H1 (cell line): ENCODE measurements at regions not wholly inside any gene's neighbourhood (a gene's known extent, or its start where the extent isn't known, plus 50 kb on each side); places are given as distances from the start of the nearest gene placed in this dataset.

Experiments used
- CTCF ChIA-PET: fragments of 300-600 bp; sonication (Branson Sonifier 250); formaldehyde crosslinking; loops from one replicate; lab custom pipeline; 2021; ENCODE audit not compliant: partially characterized antibody; lab: Charles Lee
- POLR2A ChIA-PET: fragments of 300-600 bp; sonication (Branson Sonifier 250); formaldehyde crosslinking; loops from one replicate; lab custom pipeline; 2021; ENCODE audit warnings: inconsistent platforms; ENCODE audit not compliant: partially characterized antibody; lab: Charles Lee
- DNase-seq, 2 experiments: peaks; one replicate each; pipeline versions ENCODE4 v3.0.0 to v3.0.0-alpha.2; 2010 to 2022; ENCODE audit warnings: low spot score in 2 of 2, low read depth in 1 of 2, mixed read lengths in 1 of 2
- FAIRE-seq: peaks from 2 replicates; lab custom pipeline; 2011; peaks lifted over from hg19 to GRCh38; lab: Jason Lieb, UNC
- H2AFZ ChIP-seq: 2 replicates; pipeline ENCODE4 v1.8.1; 2012; ENCODE audit warnings: low read length, inconsistent platforms
- H2AK5ac ChIP-seq: 2 replicates; pipeline ENCODE4 v1.6.1; 2013; ENCODE audit warnings: low read depth, low read length
- H2BK120ac ChIP-seq: replicated peaks from 2 replicates; pipeline ENCODE3; 2013; ENCODE audit warnings: low read depth, low read length, inconsistent platforms
- H2BK12ac ChIP-seq: 2 replicates; pipeline ENCODE4 v1.6.1; 2013; ENCODE audit warnings: low read depth, low read length
- H2BK15ac ChIP-seq: 2 replicates; pipeline ENCODE4 v1.6.1; 2013; ENCODE audit warnings: low read length
- H2BK20ac ChIP-seq: 2 replicates; pipeline ENCODE4 v1.6.1; 2013; ENCODE audit warnings: low read length
- H2BK5ac ChIP-seq: 2 replicates; pipeline ENCODE4 v1.6.1; 2013; ENCODE audit warnings: low read depth, low read length
- H3K14ac ChIP-seq: 2 replicates; pipeline ENCODE4 v1.6.1; 2013; ENCODE audit warnings: inconsistent platforms; ENCODE audit not compliant: insufficient read length
- H3K18ac ChIP-seq: 2 replicates; pipeline ENCODE4 v1.6.1; 2013; ENCODE audit warnings: low read length; ENCODE audit errors: extremely low read depth
- H3K23ac ChIP-seq: 2 replicates; pipeline ENCODE4 v1.6.1; 2013; ENCODE audit warnings: inconsistent platforms; ENCODE audit not compliant: insufficient read length
- H3K23me2 ChIP-seq: 2 replicates; pipeline ENCODE4 v1.6.1; 2013; ENCODE audit warnings: low read depth, low read length
- H3K27ac ChIP-seq: 2 replicates; pipeline ENCODE4 v1.6.1; 2011; ENCODE audit warnings: low read depth, low read length, inconsistent platforms
- H3K27me3 ChIP-seq, 4 experiments: replicated peaks in 1 of 4; 1 replicate in 1 of 4; 2 replicates in 3 of 4; pipeline versions ENCODE4 v1.6.1 to v1.8.1; 2011 to 2013; ENCODE audit warnings: low read length in 3 of 4, mild to moderate bottlenecking in 3 of 4, inconsistent platforms in 2 of 4, mixed read lengths in 2 of 4, moderate library complexity in 1 of 4; ENCODE audit not compliant: control insufficient read depth in 3 of 4, insufficient read depth in 3 of 4; ENCODE audit errors: extremely low read depth in 1 of 4
- H3K36me3 ChIP-seq, 4 experiments: 2 replicates each; pipeline versions ENCODE4 v1.6.1 to v1.8.1; 2011 to 2013; ENCODE audit warnings: mild to moderate bottlenecking in 4 of 4, low read length in 3 of 4, moderate library complexity in 2 of 4, control low read depth in 1 of 4, inconsistent platforms in 1 of 4; ENCODE audit not compliant: insufficient read depth in 4 of 4, control insufficient read depth in 2 of 4
- H3K4ac ChIP-seq: replicated peaks from 2 replicates; pipeline ENCODE3; 2013; ENCODE audit warnings: low read length, low read depth, mixed read lengths, inconsistent platforms; ENCODE audit not compliant: insufficient read length
- H3K4me1 ChIP-seq, 4 experiments: replicated peaks in 1 of 4; 1 replicate in 1 of 4; 2 replicates in 3 of 4; pipeline versions ENCODE4 v1.6.1 to v1.8.1; 2011 to 2013; ENCODE audit warnings: low read length in 3 of 4, inconsistent platforms in 2 of 4, mixed read lengths in 1 of 4; ENCODE audit not compliant: insufficient read depth in 4 of 4, control insufficient read depth in 3 of 4
- H3K4me2 ChIP-seq, 2 experiments: 2 replicates each; pipeline versions ENCODE4 v1.6.1 to v1.8.1; 2011 to 2013; ENCODE audit warnings: low read depth in 2 of 2, low read length in 2 of 2, control low read depth in 1 of 2, inconsistent platforms in 1 of 2, mild to moderate bottlenecking in 1 of 2; ENCODE audit not compliant: insufficient read depth in 1 of 2
- H3K4me3 ChIP-seq, 4 experiments: fragments of 200-600, 300-600 bp in 1 of 4; sonication (generic), shearing (Covaris generic), sonication (Bioruptor Twin) in 1 of 4; 2 replicates each; pipeline versions ENCODE4 v1.5.1 to v1.8.1; 2011 to 2016; ENCODE audit warnings: low read length in 4 of 4, low read depth in 3 of 4, control low read depth in 2 of 4, inconsistent platforms in 2 of 4, mild to moderate bottlenecking in 2 of 4, mixed read lengths in 1 of 4, moderate library complexity in 1 of 4; ENCODE audit not compliant: insufficient read depth in 2 of 4; ENCODE audit errors: extremely low read depth in 1 of 4
- H3K56ac ChIP-seq: replicated peaks from 2 replicates; pipeline ENCODE3; 2013; ENCODE audit warnings: low read depth, mild to moderate bottlenecking, mixed read lengths, low read length, inconsistent platforms; ENCODE audit not compliant: insufficient read length
- H3K79me1 ChIP-seq: 2 replicates; pipeline ENCODE4 v1.6.1; 2013; ENCODE audit warnings: low read depth, low read length, control low read depth
- H3K79me2 ChIP-seq, 2 experiments: 2 replicates each; pipeline versions ENCODE4 v1.6.1 to v1.8.1; 2012 to 2013; ENCODE audit warnings: low read length in 2 of 2, mild to moderate bottlenecking in 2 of 2, inconsistent platforms in 1 of 2; ENCODE audit not compliant: insufficient read depth in 2 of 2, control insufficient read depth in 1 of 2
- H3K9ac ChIP-seq, 4 experiments: replicated peaks in 1 of 4; 1 replicate in 1 of 4; 2 replicates in 3 of 4; pipeline versions ENCODE4 v1.6.1 to v1.8.1; 2011 to 2013; ENCODE audit warnings: low read depth in 3 of 4, low read length in 3 of 4, control low read depth in 2 of 4, mild to moderate bottlenecking in 2 of 4, moderate library complexity in 2 of 4, inconsistent platforms in 1 of 4; ENCODE audit errors: extremely low read depth in 1 of 4
- H3K9me3 ChIP-seq, 2 experiments: 2 replicates each; pipeline versions ENCODE4 v1.6.1 to v1.8.1; 2012 to 2013; ENCODE audit warnings: mild to moderate bottlenecking in 2 of 2, moderate library complexity in 2 of 2, control low read depth in 1 of 2, inconsistent platforms in 1 of 2, low read depth in 1 of 2, low read length in 1 of 2, mixed read lengths in 1 of 2; ENCODE audit not compliant: insufficient read depth in 2 of 2
- H4K20me1 ChIP-seq, 2 experiments: replicated peaks in 1 of 2; 2 replicates each; pipeline versions ENCODE3 to v1.8.1; 2011 to 2013; ENCODE audit warnings: inconsistent platforms in 2 of 2, low read length in 2 of 2, mild to moderate bottlenecking in 1 of 2; ENCODE audit not compliant: insufficient read depth in 2 of 2, control insufficient read depth in 1 of 2
- H4K5ac ChIP-seq: 2 replicates; pipeline ENCODE4 v1.6.1; 2013; ENCODE audit warnings: low read length, low read depth, mixed read lengths, inconsistent platforms; ENCODE audit not compliant: insufficient read length
- H4K8ac ChIP-seq: 2 replicates; pipeline ENCODE4 v1.8.0; 2013; ENCODE audit warnings: mild to moderate bottlenecking, moderate library complexity, low read length, inconsistent platforms; ENCODE audit not compliant: insufficient read depth; ENCODE audit errors: extremely low read depth
- H4K91ac ChIP-seq: replicated peaks from 2 replicates; pipeline ENCODE3; 2013; ENCODE audit warnings: low read length, mixed read lengths, inconsistent platforms; ENCODE audit not compliant: insufficient read length
- ATF2 ChIP-seq: IDR thresholded peaks from 2 replicates; pipeline ENCODE4 v1.6.1; 2012; ENCODE audit warnings: low read length, inconsistent platforms
- BRCA1 ChIP-seq: IDR thresholded peaks from 2 replicates; pipeline ENCODE4 v1.6.1; 2012; ENCODE audit warnings: low read depth, low read length, improper control_type of control experiment
- CEBPB ChIP-seq: IDR thresholded peaks from 2 replicates; pipeline ENCODE4 v1.6.1; 2012; ENCODE audit warnings: low read depth, low read length
- CHD2 ChIP-seq: IDR thresholded peaks from 2 replicates; pipeline ENCODE4 v1.6.1; 2012; ENCODE audit warnings: low read length, improper control_type of control experiment
- CTBP2 ChIP-seq: IDR thresholded peaks from 2 replicates; pipeline ENCODE4 v1.7.0; 2011; ENCODE audit warnings: borderline replicate concordance, mild to moderate bottlenecking, moderate library complexity, mixed read lengths, low read length; ENCODE audit not compliant: insufficient read depth, insufficient read length
- E2F6 ChIP-seq: IDR thresholded peaks from 2 replicates; pipeline ENCODE4 v1.6.1; 2012; ENCODE audit warnings: inconsistent platforms
- KDM1A ChIP-seq: fragments of 200-600, 300-600 bp; sonication (generic); IDR thresholded peaks from 2 replicates; pipeline ENCODE4 v1.7.1; 2016; ENCODE audit warnings: mild to moderate bottlenecking, low read length, borderline replicate concordance
- MAX ChIP-seq: IDR thresholded peaks from 2 replicates; pipeline ENCODE4 v1.6.1; 2012; ENCODE audit warnings: inconsistent platforms
- PHF8 ChIP-seq: fragments of 200-600 bp; sonication (generic); conservative IDR thresholded peaks from 2 replicates; pipeline ENCODE4 v1.7.1; 2012; ENCODE audit warnings: low read depth, mild to moderate bottlenecking, inconsistent platforms, low read length, moderate library complexity
- RFX5 ChIP-seq: IDR thresholded peaks from 2 replicates; pipeline ENCODE4 v1.6.1; 2011; ENCODE audit warnings: low read depth, low read length, improper control_type of control experiment, borderline replicate concordance
- TAF1 ChIP-seq: IDR thresholded peaks from 2 replicates; pipeline ENCODE4 v1.6.1; 2011; ENCODE audit warnings: mild to moderate bottlenecking, low read depth, low read length
- WGBS, 2 experiments: shearing (Covaris generic) in 1 of 2; methylation state at CpG; one replicate each; pipeline versions ENCODE4 v1.1.6 to v1.1.7; 2013 to 2015; ENCODE audit warnings: low lambda C conversion rate in 2 of 2, mixed read lengths in 2 of 2, inconsistent platforms in 1 of 2, low coverage in 1 of 2, missing lambda C conversion rate in 1 of 2; ENCODE audit not compliant: insufficient replicate concordance in 2 of 2, insufficient coverage in 1 of 2, insufficient read length in 1 of 2; ENCODE audit errors: extremely low coverage in 1 of 2, missing lambda C conversion rate in 1 of 2; 5-methylcytosine and 5-hydroxymethylcytosine counted together

GRCh38 chr2:134782792-134783191 is 55.6 kb upstream of the ACMSD start:
- no peak overlapping the region for H3K18ac ChIP-seq
- FAIRE-seq (no peak), DNase-seq (no peak)
- no peak overlapping the region for H3K23ac ChIP-seq
- no peak overlapping the region for H3K56ac ChIP-seq
- WGBS, 2 experiments: 85% methylated on average over 3 of the region's 3 CpGs; no CpG with 5 or more reads in 1 of the 2 experiments
- H2BK12ac ChIP-seq: no peak overlapping the region
- H2BK120ac ChIP-seq: no peak overlapping the region
- no peak overlapping the region for H4K5ac ChIP-seq
- no peak overlapping the region for H2BK20ac ChIP-seq
- no peak overlapping the region for H3K4me3 ChIP-seq
- H2AK5ac ChIP-seq: no peak overlapping the region
- no peak overlapping the region for H3K27ac ChIP-seq
- no peaks in the 10 kb centered on the region for H3K9me3 ChIP-seq
- H3K23me2 ChIP-seq: no peaks in the 10 kb centered on the region
- no peak overlapping the region for H3K14ac ChIP-seq
- H3K4me1 ChIP-seq: no peaks in the 10 kb centered on the region
- POLR2A ChIA-PET: no interaction called here
- no peak overlapping the region for H2AFZ ChIP-seq
- TF ChIP-seq CTBP2 (no peak), BRCA1 (no peak), E2F6 (no peak), MAX (no peak), ATF2 (no peak), TAF1 (no peak), PHF8 (no peak), CHD2 (no peak), RFX5 (no peak), KDM1A (no peak), CEBPB (no peak)
- TF ChIP-seq, all 59 proteins: peak for 0
- no peak overlapping the region for H2BK5ac ChIP-seq
- CTCF ChIA-PET: interaction anchor here (1.0 to 1.4 kb wide), 2 partner anchors 67 to 323 kb away, joined by 3 read pairs; no protein-coding TSS in a partner anchor
- H2BK15ac ChIP-seq: no peak overlapping the region
- no peaks in the 10 kb centered on the region for H3K27me3 ChIP-seq
- no peak overlapping the region for H4K91ac ChIP-seq
- H3K79me1 ChIP-seq: no peaks in the 10 kb centered on the region
- H3K4me2 ChIP-seq: no peak overlapping the region
- H4K20me1 ChIP-seq: no peaks in the 10 kb centered on the region
- H3K4ac ChIP-seq: no peak overlapping the region
- no peak overlapping the region for H4K8ac ChIP-seq
- H3K79me2 ChIP-seq: 0 out of 4 replicates have a peak, but pooled peaks cover 0 to 3% of the 10 kb centered on the region in 2 experiments
- no peaks in the 10 kb centered on the region for H3K36me3 ChIP-seq
- H3K9ac ChIP-seq: no peak overlapping the region
